ENCODE measurements at regions not wholly inside any gene's neighbourhood (a gene's known extent, or its start where the extent isn't known, plus 50 kb on each side); places are given as distances from the start of the nearest gene placed in this dataset.

- Mint-ChIP-seq H3K9me3 (peaks cover 9% of the 10 kb centered on the region), H3K27me3 (no peaks in the 10 kb centered on the region), H3K4me1 (ENCODE audit: low read depth) (no peaks in the 10 kb centered on the region), H3K27ac (no peak overlapping the region), H3K4me3 (no peak overlapping the region), H3K36me3 (ENCODE audit: low read depth) (no peaks in the 10 kb centered on the region)
- CTCF ChIA-PET = no interaction called here
- intact Hi-C loops (cut with DNase I, micrococcal nuclease) = no loop called here
- POLR2A ChIA-PET = no interaction called here
- Histone ChIP-seq H3K4me3 (ENCODE audit: low read length) (no peak overlapping the region), H3K9me3 (ENCODE audit: control insufficient read depth in 1 of 2, insufficient read depth in 1 of 2, low read length in 2 of 2) (peaks cover 0 to 18% of the 10 kb centered on the region in 2 experiments), H3K27ac (ENCODE audit: low read depth in 1 of 2, low read length in 2 of 2) (no peak overlapping the region), H3K4me1 (ENCODE audit: insufficient read depth, low read length) (no peaks in the 10 kb centered on the region), H3K27me3 (ENCODE audit: control insufficient read depth in 1 of 2, insufficient read depth in 2 of 2, low read length in 2 of 2) (no peaks in the 10 kb centered on the region), H3K36me3 (ENCODE audit: insufficient read depth, low read length) (no peaks in the 10 kb centered on the region)
- ATAC-seq (ENCODE audit: poor library complexity) = no peak
- TF ChIP-seq, protein P1, sequence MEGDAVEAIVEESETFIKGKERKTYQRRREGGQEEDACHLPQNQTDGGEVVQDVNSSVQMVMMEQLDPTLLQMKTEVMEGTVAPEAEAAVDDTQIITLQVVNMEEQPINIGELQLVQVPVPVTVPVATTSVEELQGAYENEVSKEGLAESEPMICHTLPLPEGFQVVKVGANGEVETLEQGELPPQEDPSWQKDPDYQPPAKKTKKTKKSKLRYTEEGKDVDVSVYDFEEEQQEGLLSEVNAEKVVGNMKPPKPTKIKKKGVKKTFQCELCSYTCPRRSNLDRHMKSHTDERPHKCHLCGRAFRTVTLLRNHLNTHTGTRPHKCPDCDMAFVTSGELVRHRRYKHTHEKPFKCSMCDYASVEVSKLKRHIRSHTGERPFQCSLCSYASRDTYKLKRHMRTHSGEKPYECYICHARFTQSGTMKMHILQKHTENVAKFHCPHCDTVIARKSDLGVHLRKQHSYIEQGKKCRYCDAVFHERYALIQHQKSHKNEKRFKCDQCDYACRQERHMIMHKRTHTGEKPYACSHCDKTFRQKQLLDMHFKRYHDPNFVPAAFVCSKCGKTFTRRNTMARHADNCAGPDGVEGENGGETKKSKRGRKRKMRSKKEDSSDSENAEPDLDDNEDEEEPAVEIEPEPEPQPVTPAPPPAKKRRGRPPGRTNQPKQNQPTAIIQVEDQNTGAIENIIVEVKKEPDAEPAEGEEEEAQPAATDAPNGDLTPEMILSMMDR (IDR thresholded peaks at IDR 0.05) = no peak
- DNase-seq = no peak
Observed at GRCh38 chr12:86521870-86522269, 265.7 kb upstream of the MGAT4C start.

- Mint-ChIP-seq H3K4me3 (no peak overlapping the region), H3K4me1 (ENCODE audit: low read depth) (no peaks in the 10 kb centered on the region), H3K27ac (no peak overlapping the region), H3K36me3 (ENCODE audit: low read depth) (no peaks in the 10 kb centered on the region), H3K9me3 (peaks cover 15% of the 10 kb centered on the region), H3K27me3 (no peaks in the 10 kb centered on the region)
- H3K27me3 ChIP-seq (ENCODE audit: control insufficient read depth in 1 of 2, insufficient read depth in 2 of 2, low read length in 2 of 2) = no peaks in the 10 kb centered on the region
- H3K27ac ChIP-seq (ENCODE audit: low read depth in 1 of 2, low read length in 2 of 2) = no peak overlapping the region
- POLR2A ChIA-PET = no interaction called here
- no peaks in the 10 kb centered on the region for H3K36me3 ChIP-seq (ENCODE audit: insufficient read depth, low read length)
- CTCF ChIA-PET = no interaction called here
- TF ChIP-seq, protein P1 (IDR thresholded peaks at IDR 0.05) = no peak
- no peaks in the 10 kb centered on the region for H3K4me1 ChIP-seq (ENCODE audit: insufficient read depth, low read length)
- ATAC-seq (ENCODE audit: poor library complexity) = no peak
- peaks cover 0 to 5% of the 10 kb centered on the region in 2 experiments for H3K9me3 ChIP-seq (ENCODE audit: control insufficient read depth in 1 of 2, insufficient read depth in 1 of 2, low read length in 2 of 2)
- no peak overlapping the region for H3K4me3 ChIP-seq (ENCODE audit: low read length)
- no peak for DNase-seq
- intact Hi-C loops (cut with DNase I, micrococcal nuclease) = no loop called here
Observed at GRCh38 chr12:86513226-86513625, 257.0 kb upstream of the MGAT4C start.

DNA sequence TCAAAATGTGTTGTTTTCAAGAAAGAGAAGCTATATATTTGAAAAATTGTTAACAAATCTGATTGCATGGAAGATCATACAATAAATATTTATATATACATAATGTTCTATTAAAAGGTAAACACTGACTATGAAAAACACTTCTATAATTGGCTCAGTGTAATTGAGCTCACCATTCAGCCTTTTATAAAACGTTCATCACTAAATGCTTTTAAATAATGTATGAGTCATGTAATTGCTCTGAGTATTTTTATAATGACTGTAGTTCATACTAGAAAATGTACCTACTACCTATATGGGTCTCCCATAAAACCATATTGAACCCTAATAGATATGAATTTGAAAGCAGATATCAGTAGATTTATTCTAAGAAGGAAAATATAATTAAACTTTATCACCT, 240.4 kb upstream of the MGAT4C start:
- no peak overlapping the region for H3K27ac Mint-ChIP-seq
- intact Hi-C loops (cut with DNase I, micrococcal nuclease) = no loop called here

More for the DNA sequence above, 240.4 kb upstream of the MGAT4C start:
- TF ChIP-seq, protein P1 (IDR thresholded peaks at IDR 0.05) = no peak
- no peaks in the 10 kb centered on the region for H3K27me3 ChIP-seq (ENCODE audit: control insufficient read depth in 1 of 2, insufficient read depth in 2 of 2, low read length in 2 of 2)
- Mint-ChIP-seq H3K4me3 (no peak overlapping the region), H3K4me1 (ENCODE audit: low read depth) (no peaks in the 10 kb centered on the region), H3K9me3 (peaks cover 1% of the 10 kb centered on the region), H3K27me3 (no peaks in the 10 kb centered on the region), H3K36me3 (ENCODE audit: low read depth) (no peaks in the 10 kb centered on the region)
- H3K27ac ChIP-seq (ENCODE audit: low read depth in 1 of 2, low read length in 2 of 2) = no peak overlapping the region
- DNase-seq (no peak), ATAC-seq (ENCODE audit: poor library complexity) (no peak)
- no peaks in the 10 kb centered on the region for H3K9me3 ChIP-seq (ENCODE audit: control insufficient read depth in 1 of 2, insufficient read depth in 1 of 2, low read length in 2 of 2)
- H3K4me1 ChIP-seq (ENCODE audit: insufficient read depth, low read length) = no peaks in the 10 kb centered on the region
- no peaks in the 10 kb centered on the region for H3K36me3 ChIP-seq (ENCODE audit: insufficient read depth, low read length)
- no peak overlapping the region for H3K4me3 ChIP-seq (ENCODE audit: low read length)
- CTCF ChIA-PET = no interaction called here
- POLR2A ChIA-PET = no interaction called here

Data from CD4-positive, alpha-beta T cell (primary cell).